Endothelial cell of umbilical vein (primary cell): ENCODE measurements at regions not wholly inside any gene's neighbourhood (a gene's known extent, or its start where the extent isn't known, plus 50 kb on each side); places are given as distances from the start of the nearest gene placed in this dataset.

Source experiments
- BruUV-seq: library from RNA; stranded (reverse); fragments of 400-500 nt; replicated peaks from 2 replicates; lab custom pipeline; 2021; lab: Mats Ljungman, UMichigan
- CTCF ChIA-PET: fragments of 300-600, 350-600 bp; sonication (Branson Sonifier 250); formaldehyde crosslinking; loops from one replicate; lab custom pipeline; 2021; ENCODE audit warnings: antibody characterized with exemption, inconsistent platforms; lab: Charles Lee
- POLR2A ChIA-PET: fragments of 300-600, 350-600 bp; sonication (Branson Sonifier 250); formaldehyde crosslinking; loops from one replicate; lab custom pipeline; 2021; ENCODE audit warnings: antibody characterized with exemption, inconsistent platforms; lab: Charles Lee
- DNase-seq: peaks from one replicate; pipeline ENCODE4 v3.0.0-alpha.2; 2011; ENCODE audit warnings: low read depth, low spot score
- FAIRE-seq: peaks from 2 replicates; lab custom pipeline; 2011; peaks lifted over from hg19 to GRCh38; lab: Jason Lieb, UNC
- H2AFZ ChIP-seq: 2 replicates; pipeline ENCODE4 v1.6.0; 2012; ENCODE audit warnings: low read depth, low read length, control low read depth, inconsistent platforms
- H3K27ac ChIP-seq: 2 replicates; pipeline ENCODE4 v1.5.1; 2011; ENCODE audit warnings: low read depth, mild to moderate bottlenecking, control low read depth, low read length, moderate library complexity; ENCODE audit not compliant: insufficient read depth
- H3K27me3 ChIP-seq, 2 experiments: 2 replicates each; pipeline versions ENCODE4 v1.6.0 to v1.6.1; 2011; ENCODE audit warnings: low read length in 2 of 2, mixed read lengths in 1 of 2; ENCODE audit not compliant: control insufficient read depth in 2 of 2, insufficient read depth in 2 of 2
- H3K36me3 ChIP-seq, 2 experiments: 2 replicates in 1 of 2; 3 replicates in 1 of 2; pipeline ENCODE4 v1.5.1; 2011; ENCODE audit warnings: low read length in 2 of 2, mild to moderate bottlenecking in 1 of 2, moderate library complexity in 1 of 2; ENCODE audit not compliant: control insufficient read depth in 2 of 2, insufficient read depth in 2 of 2; ENCODE audit errors: extremely low read depth in 1 of 2
- H3K4me1 ChIP-seq: 3 replicates; pipeline ENCODE4 v1.5.1; 2011; ENCODE audit warnings: mild to moderate bottlenecking, low read length; ENCODE audit not compliant: control insufficient read depth, insufficient read depth; ENCODE audit errors: extremely low read depth
- H3K4me2 ChIP-seq: 2 replicates; pipeline ENCODE4 v1.6.1; 2011; ENCODE audit warnings: low read length, control low read depth, mixed read lengths; ENCODE audit not compliant: insufficient read depth
- H3K4me3 ChIP-seq, 3 experiments: fragments of 200-600 bp in 1 of 3; sonication (generic), shearing (Covaris generic) in 1 of 3; replicated peaks in 1 of 3; 2 replicates each; pipeline ENCODE4 v1.5.1; 2011 to 2016; ENCODE audit warnings: control low read depth in 3 of 3, low read length in 3 of 3, mild to moderate bottlenecking in 2 of 3, inconsistent platforms in 1 of 3, low read depth in 1 of 3, moderate library complexity in 1 of 3; ENCODE audit not compliant: insufficient read depth in 1 of 3
- H3K79me2 ChIP-seq: 2 replicates; pipeline ENCODE4 v1.6.0; 2012; ENCODE audit warnings: low read length, inconsistent platforms; ENCODE audit not compliant: control insufficient read depth, insufficient read depth
- H3K9ac ChIP-seq: replicated peaks from 2 replicates; pipeline ENCODE3; 2011; ENCODE audit warnings: low read length, control low read depth; ENCODE audit not compliant: insufficient read depth; ENCODE audit errors: extremely low read depth
- H3K9me1 ChIP-seq: replicated peaks from 3 replicates; pipeline ENCODE4 v1.6.0; 2011; ENCODE audit warnings: mild to moderate bottlenecking, low read length; ENCODE audit not compliant: control insufficient read depth, insufficient read depth; ENCODE audit errors: extremely low read depth
- H3K9me3 ChIP-seq: replicated peaks from 2 replicates; pipeline ENCODE4 v1.5.1; 2012; ENCODE audit warnings: low read length, inconsistent platforms; ENCODE audit not compliant: control insufficient read depth, insufficient read depth
- H4K20me1 ChIP-seq: replicated peaks from 2 replicates; pipeline ENCODE3; 2011; ENCODE audit warnings: mild to moderate bottlenecking, low read length; ENCODE audit not compliant: control insufficient read depth, insufficient read depth; ENCODE audit errors: extremely low read depth
- EZH2 ChIP-seq: IDR thresholded peaks from 2 replicates; pipeline ENCODE4 v1.6.1; 2012; ENCODE audit warnings: borderline replicate concordance, low read depth, mild to moderate bottlenecking, moderate library complexity, low read length, inconsistent platforms; ENCODE audit not compliant: severe bottlenecking
- FOS ChIP-seq: IDR thresholded peaks from 2 replicates; pipeline ENCODE4 v1.6.1; 2011; ENCODE audit warnings: mild to moderate bottlenecking, low read length, moderate library complexity, borderline replicate concordance; ENCODE audit not compliant: insufficient read depth
- GATA2 ChIP-seq: IDR thresholded peaks from 2 replicates; pipeline ENCODE4 v1.7.0; 2011; ENCODE audit warnings: low read depth, mild to moderate bottlenecking, moderate library complexity, mixed read lengths, low read length; ENCODE audit not compliant: insufficient read length, insufficient read depth
- JUN ChIP-seq: IDR thresholded peaks from 2 replicates; pipeline ENCODE4 v1.6.1; 2011; ENCODE audit warnings: borderline replicate concordance, low read depth; ENCODE audit not compliant: insufficient read length, insufficient read depth
- MYC ChIP-seq: IDR thresholded peaks from one replicate; pipeline ENCODE4 v1.6.1; 2011; ENCODE audit warnings: mild to moderate bottlenecking, low read depth, low read length
- POLR2A ChIP-seq: IDR thresholded peaks from 2 replicates; pipeline ENCODE4 v1.6.1; 2012; ENCODE audit warnings: low read depth, mild to moderate bottlenecking, control low read depth, low read length
- POLR2AphosphoS5 ChIP-seq: IDR thresholded peaks from 2 replicates; pipeline ENCODE4 v1.6.1; 2012; ENCODE audit warnings: low read depth, mild to moderate bottlenecking, control low read depth, low read length, moderate library complexity; ENCODE audit not compliant: insufficient read depth
- dilution Hi-C: fragments of 300-500 bp; cut with MboI; formaldehyde crosslinking; loops from one replicate; pipeline ENCODE4 v1.15.0; 2019; ENCODE audit warnings: low sequenced_read_pairs; ENCODE audit not compliant: extremely low pct_ligation_motif_present
- intact Hi-C: fragments of 100-400 bp; cut with micrococcal nuclease; formaldehyde crosslinking; loops from one replicate; pipeline ENCODE4 v1.10.0; 2022
- TF ChIP-seq, protein P1 (sequence below): IDR thresholded peaks from 2 replicates; pipeline ENCODE4 v1.6.1; 2011; ENCODE audit not compliant: insufficient read depth, insufficient read length

DNA sequence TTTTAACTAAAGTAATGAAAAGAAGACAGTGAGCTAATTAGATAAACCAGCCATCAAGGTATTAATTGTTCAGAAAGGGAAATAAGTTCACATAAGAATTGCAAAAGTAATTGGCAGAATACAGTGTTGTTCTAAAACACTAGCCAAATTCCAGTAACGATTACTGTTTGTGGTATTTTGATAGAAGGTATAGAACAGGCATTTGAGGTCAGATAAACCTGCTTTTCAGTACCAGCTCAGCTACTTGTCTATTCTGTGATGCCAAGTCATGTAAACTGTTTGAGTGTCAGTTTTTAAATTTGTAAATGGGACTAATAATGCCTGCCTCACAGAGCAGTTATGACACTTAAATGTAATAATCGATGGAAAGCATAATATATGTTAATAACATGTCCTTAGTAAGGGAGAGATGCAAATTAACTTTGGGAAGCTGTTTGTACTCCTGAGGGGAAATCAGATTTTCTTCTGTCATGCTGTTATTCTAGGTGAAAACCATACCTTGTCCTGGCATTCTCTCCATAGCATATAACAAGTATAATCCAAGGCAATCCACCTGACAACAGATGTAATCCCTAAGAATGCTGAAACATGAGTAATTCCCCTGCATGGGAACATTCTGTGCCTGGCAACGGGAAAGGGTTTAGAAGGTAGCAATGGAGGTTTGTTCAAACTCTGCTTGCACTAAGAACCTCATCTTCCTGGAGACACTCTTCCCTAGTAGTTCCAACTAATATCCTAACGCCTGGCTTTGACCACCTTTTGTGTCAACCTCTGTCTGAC, 509.5 kb upstream of the PAPPA start:
- no peaks in the 10 kb centered on the region for H3K36me3 ChIP-seq
- H3K4me3 ChIP-seq, result no peak overlapping the region
- H3K27ac ChIP-seq, result no peak overlapping the region
- dilution Hi-C loops, result no loop called here
- no peaks in the 10 kb centered on the region for H3K27me3 ChIP-seq
- DNase-seq, result no peak
- H3K9ac ChIP-seq, result no peak overlapping the region
- H3K9me3 ChIP-seq, result no peaks in the 10 kb centered on the region
- CTCF ChIA-PET, result no interaction called here
- BruUV-seq, result no TSS peak
- no peaks in the 10 kb centered on the region for H3K9me1 ChIP-seq
- H4K20me1 ChIP-seq, result no peaks in the 10 kb centered on the region
- no peak for FAIRE-seq
- H2AFZ ChIP-seq, result no peak overlapping the region
- intact Hi-C loops, result no loop called here
- POLR2A ChIA-PET, result no interaction called here
- H3K4me2 ChIP-seq, result no peak overlapping the region
- no peak for TF ChIP-seq FOS
- TF ChIP-seq POLR2A, result no peak
- TF ChIP-seq, protein P1, sequence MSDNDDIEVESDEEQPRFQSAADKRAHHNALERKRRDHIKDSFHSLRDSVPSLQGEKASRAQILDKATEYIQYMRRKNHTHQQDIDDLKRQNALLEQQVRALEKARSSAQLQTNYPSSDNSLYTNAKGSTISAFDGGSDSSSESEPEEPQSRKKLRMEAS, result no peak
- TF ChIP-seq EZH2, result no peak
- H3K4me1 ChIP-seq, result no peaks in the 10 kb centered on the region
- H3K79me2 ChIP-seq, result no peaks in the 10 kb centered on the region

DNA sequence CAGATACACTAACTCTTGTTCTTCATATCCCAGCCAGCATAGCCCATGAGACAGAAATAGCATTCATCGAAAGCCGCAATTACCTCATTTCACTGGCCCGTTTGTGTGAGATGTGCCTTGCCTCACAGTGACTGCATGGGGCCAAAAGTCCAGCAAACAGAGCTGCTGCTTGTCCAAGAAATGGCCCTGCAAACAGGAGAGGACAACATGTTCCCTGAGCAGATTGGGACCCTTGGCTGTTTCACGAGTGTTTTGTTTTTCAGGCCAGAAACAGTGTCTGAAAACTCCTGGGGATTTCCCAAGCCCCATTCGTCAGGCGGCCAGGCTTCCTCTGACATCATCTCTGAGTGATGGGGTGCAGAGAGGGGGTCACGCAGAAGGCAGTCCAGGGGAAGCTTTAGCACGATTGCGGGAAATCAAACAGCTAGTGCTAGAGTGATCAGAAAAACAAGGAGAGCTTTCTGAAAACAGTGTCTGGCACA, 503.6 kb upstream of the PAPPA start:
- Histone ChIP-seq H3K27me3 (no peaks in the 10 kb centered on the region), H3K36me3 (no peaks in the 10 kb centered on the region), H3K27ac (no peak overlapping the region), H2AFZ (no peak overlapping the region), H3K4me3 (no peak overlapping the region), H3K9me3 (no peaks in the 10 kb centered on the region), H3K4me2 (no peak overlapping the region), H3K4me1 (no peaks in the 10 kb centered on the region), H4K20me1 (no peaks in the 10 kb centered on the region), H3K79me2 (no peaks in the 10 kb centered on the region), H3K9ac (no peak overlapping the region), H3K9me1 (no peaks in the 10 kb centered on the region)
- TF ChIP-seq FOS, result no peak
- no peak for TF ChIP-seq EZH2
- TF ChIP-seq POLR2AphosphoS5, result no peak
- TF ChIP-seq GATA2, result no peak
- no peak for TF ChIP-seq MYC
- TF ChIP-seq JUN, result no peak
- TF ChIP-seq, protein P1, result no peak
- TF ChIP-seq POLR2A, result no peak
- CTCF ChIA-PET, result no interaction called here
- POLR2A ChIA-PET, result no interaction called here
- dilution Hi-C loops, result no loop called here
- intact Hi-C loops, result no loop called here
- peak; percentile 14 for DNase-seq
- no TSS peak for BruUV-seq
- no peak for FAIRE-seq
